HFF-Myc (cell line): ENCODE measurements at regions not wholly inside any gene's neighbourhood (a gene's known extent, or its start where the extent isn't known, plus 50 kb on each side); places are given as distances from the start of the nearest gene placed in this dataset.

Source experiments
- DNase-seq: peaks from one replicate; pipeline ENCODE4 v3.0.0-alpha.2; 2011; ENCODE audit warnings: low read depth; ENCODE audit errors: extremely low read depth
- H3K4me3 ChIP-seq: replicated peaks from 2 replicates; pipeline ENCODE4 v1.5.1; 2011; ENCODE audit warnings: low read depth, mild to moderate bottlenecking, control low read depth, low read length
- CTCF ChIP-seq: IDR thresholded peaks from 2 replicates; pipeline ENCODE4 v1.5.1; 2012; ENCODE audit warnings: mild to moderate bottlenecking, low read depth, low read length, control low read depth; ENCODE audit errors: missing control alignments

- H3K4me3 ChIP-seq, result no peak overlapping the region
- no peak for DNase-seq
- no peak for TF ChIP-seq CTCF
Measured at GRCh38 chr10:83961620-83962019, 177.7 kb upstream of the GHITM start.

- DNase-seq, result no peak
- no peak overlapping the region for H3K4me3 ChIP-seq
- TF ChIP-seq CTCF, result no peak
Measured at GRCh38 chr10:83963446-83963845, 175.9 kb upstream of the GHITM start.

DNA sequence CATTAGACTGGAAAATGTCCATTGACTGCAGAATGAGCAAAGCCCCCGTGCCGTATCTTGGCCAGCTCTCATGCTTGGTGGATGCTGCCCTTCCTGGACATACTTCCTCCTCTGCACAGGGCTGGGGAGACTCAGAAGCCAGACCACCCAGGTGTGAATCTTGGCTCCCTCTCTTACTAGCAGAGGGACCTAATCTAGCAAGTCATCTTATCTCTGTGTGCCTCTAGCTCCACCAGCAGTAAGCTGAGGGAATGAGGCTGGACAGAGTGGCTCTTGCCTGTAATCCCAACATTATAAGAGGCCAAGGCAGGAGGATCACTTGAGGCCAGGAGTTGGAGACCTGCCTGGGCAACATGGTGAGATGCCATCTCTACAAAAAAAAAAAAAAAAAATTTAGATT is 173.8 kb upstream of the GHITM start:
- no peak overlapping the region for H3K4me3 ChIP-seq
- DNase-seq, result no peak

GRCh38 chr10:83968052-83968451 is 171.3 kb upstream of the GHITM start:
- TF ChIP-seq CTCF, result no peak
- H3K4me3 ChIP-seq, result no peak overlapping the region
- DNase-seq, result no peak

More for the DNA sequence above, 173.8 kb upstream of the GHITM start:
- TF ChIP-seq CTCF, result no peak

DNA sequence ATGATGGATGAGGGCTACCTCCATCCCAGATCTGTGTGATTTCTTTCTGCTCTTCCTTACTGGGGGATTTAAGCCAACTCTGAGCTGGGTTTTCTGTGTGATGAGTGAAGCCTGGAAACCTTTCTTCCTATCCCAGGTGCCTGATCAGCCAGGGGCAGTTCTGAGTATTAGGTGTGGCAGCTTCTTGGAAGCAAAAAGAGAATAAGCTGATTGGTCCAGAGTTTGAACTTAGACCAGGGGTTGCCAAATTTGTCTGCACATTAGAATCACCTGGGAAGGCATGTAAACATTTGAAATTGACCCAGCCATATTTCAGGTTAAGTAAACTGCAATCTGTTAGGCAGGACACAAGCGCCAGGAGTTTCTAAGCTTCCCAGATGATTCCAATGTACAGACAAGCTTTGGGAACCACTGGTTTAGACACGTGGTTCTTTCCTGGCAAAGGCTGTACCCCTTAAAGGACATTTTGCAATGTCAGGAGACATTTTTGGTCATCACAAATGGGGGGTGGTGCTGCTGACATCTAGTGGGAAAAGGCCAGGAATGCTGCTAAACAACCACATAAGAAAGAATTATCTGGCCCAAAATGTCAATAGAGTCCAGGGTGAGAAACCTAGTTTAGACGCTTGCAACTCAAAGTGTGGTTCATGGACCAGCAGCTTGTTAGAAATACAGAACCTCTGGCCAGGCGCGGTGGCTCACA is 160.5 kb upstream of the GHITM start:
- DNase-seq, result no peak
- TF ChIP-seq CTCF, result no peak
- H3K4me3 ChIP-seq, result no peak overlapping the region

DNA sequence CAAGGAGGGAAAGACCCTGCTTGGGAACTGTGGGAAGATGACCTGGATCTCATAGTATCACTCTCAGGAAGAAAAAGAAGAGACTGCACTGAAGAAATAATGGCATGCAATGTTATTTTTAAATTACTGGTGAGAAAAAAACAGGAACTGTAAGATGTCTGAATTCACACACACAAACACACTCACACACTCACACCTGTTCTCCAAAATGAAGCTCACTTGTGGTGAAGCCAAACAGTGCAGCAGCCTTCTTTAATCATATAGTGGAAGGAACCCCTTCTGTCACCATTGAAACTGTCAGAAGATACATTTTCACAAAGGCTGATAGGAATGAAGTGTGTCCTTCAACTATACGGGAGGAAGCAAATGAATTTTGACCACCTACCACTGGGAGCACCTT is 156.5 kb upstream of the GHITM start:
- DNase-seq, result no peak
- no peak overlapping the region for H3K4me3 ChIP-seq
- TF ChIP-seq CTCF, result no peak
